GM18517 (cell line): ENCODE measurements at regions not wholly inside any gene's neighbourhood (a gene's known extent, or its start where the extent isn't known, plus 50 kb on each side); places are given as distances from the start of the nearest gene placed in this dataset.
"Not testable (repeated sequence)": the region's sequence is repeated elsewhere in the genome, so short reads cannot be mapped to it uniquely, and the experiment has no call there.

Experiments
- ATAC-seq: cut with Tn5 transposase; IDR thresholded peaks from one replicate; pipeline ENCODE4 v1.9.1; 2021; ENCODE audit warnings: mild to moderate bottlenecking, moderate library complexity; ENCODE audit not compliant: unreplicated experiment

DNA sequence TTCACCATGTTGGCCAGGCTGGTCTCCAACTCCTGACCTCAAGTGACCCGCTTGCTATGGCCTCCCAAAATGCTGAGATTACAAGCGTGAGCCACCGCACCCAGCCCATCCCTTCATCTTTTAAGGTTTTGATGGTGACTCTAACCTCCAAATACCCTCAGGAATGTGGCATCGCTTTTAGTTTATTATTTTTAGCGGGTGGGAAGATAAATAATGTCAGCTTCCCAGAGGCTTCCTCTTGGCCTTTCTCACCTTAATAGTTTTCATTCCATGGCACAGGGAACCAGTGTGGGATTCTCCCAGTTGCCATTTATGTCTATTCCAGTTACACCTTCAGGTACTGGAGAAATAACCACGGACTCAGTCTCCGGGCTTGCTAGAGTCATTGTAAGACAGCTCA lies 92.1 kb upstream of the LRRN2 start:
- no peak for ATAC-seq

GRCh38 chr1:204780630-204781029 lies 90.0 kb upstream of the NFASC start:
- ATAC-seq: no peak

- no peak for ATAC-seq
Observed at GRCh38 chr1:204782118-204782700, 88.5 kb upstream of the NFASC start.

GRCh38 chr1:204785023-204785422 lies 85.6 kb upstream of the NFASC start:
- ATAC-seq: not testable (repeated sequence)

GRCh38 chr1:204788470-204788869 lies 82.2 kb upstream of the NFASC start:
- no peak for ATAC-seq

DNA sequence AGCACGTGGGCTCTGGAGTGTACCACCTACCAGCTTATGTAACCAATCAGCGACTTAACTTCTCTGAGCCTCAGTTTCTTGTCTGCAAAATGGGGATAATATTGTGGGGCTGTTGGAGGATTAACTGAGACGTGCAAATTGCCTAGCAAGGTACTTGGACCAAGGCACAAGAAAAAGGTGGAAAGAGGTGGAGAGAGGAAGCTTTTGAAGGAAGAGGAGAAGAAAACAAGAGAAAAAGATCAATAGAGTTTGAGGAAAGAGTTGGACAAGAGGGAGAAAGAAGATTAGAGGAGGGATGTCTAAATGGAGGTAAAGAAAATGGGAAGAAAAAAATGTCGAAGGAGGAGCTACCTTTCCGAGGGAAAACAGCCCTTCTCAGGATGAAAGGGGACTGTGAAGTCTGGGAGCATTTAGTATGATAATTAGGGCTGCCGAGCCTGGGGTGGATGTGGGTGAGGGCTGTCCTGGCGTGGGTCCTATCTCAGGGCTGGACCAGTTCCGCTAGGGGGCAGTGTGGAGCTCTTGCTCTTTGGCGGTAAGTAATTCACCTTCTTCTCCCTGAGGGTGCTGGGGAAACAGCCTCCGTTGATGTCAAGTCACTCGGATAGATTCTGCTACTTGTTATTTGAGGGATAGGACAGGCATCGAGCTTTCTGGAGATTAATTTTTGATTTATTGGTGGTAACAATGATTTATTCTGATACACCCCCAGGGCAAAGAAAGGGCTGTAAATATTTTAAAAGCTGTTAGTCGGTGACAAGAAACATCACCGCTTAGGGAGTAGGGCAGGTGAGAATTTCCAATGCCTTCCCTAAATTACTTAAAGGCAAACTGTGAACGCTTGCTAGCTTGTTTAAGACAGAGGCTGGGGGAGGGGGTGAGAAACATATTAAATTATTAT lies 79.0 kb upstream of the NFASC start:
- no peak for ATAC-seq

DNA sequence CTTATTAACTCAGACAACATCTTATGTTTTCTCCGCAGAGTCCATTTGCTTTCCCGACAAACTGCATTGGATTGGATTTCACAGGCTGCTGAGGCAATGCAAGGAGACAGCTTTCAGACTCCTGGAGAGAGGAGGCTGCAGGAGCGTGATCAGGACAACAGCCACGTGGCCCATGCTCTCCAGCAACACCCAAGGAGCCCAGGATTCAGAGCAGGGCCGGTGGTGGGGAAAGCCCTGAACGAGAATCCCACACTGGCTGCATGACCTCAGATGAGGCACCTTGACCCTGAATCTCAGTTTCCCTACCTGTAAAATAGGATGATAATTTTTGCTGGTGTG lies 78.3 kb upstream of the NFASC start:
- no peak for ATAC-seq

DNA sequence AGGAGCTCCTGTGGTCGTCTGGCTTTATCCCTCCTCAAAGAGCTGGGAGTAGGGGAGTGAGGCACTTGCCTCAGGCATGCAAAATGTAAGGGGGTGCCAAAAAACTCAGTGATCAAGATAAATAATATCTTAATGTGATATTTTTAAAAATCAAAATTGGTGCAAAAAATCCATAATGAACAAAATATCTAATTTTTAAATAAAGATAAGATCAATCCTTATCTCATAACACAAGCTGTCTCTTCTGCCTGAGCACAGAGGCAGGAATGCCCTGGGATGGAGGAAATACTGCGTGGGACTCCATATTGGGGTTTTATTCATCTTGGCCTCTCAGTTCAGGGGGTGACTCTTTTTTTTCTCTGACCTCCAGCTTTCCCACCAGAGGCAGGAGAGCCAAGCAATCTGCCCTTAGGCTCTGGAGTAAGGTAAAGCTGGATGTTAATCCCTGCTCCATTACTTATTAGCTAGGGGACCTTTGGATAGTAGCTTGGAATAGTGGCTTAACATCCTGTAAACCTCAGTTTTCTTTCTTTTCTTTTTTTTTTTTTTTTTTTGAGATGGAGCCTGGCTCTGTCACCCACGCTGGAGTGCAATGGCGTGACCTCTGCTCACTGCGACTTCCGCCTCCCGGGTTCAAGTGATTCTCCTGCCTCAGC lies 77.3 kb upstream of the NFASC start:
- ATAC-seq: no peak

DNA sequence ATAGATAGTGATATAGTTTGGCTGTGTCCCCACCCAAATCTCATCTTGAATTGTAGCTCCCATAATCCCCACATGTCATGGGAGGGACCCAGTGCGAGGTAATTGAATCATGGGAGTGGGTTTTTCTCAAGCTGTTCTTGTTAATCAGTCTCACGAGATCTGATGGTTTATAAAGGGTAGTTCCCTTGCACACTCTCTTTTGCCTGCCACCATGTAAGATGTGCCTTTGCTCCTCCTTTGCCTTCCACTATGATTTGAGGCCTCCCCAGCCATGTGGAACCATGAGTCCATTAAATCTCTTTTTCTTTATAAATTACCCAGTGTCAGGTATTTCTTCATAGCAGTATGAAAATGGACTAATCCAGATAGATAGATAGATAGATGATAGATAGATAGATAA lies 73.8 kb upstream of the NFASC start:
- not testable (repeated sequence) for ATAC-seq

DNA sequence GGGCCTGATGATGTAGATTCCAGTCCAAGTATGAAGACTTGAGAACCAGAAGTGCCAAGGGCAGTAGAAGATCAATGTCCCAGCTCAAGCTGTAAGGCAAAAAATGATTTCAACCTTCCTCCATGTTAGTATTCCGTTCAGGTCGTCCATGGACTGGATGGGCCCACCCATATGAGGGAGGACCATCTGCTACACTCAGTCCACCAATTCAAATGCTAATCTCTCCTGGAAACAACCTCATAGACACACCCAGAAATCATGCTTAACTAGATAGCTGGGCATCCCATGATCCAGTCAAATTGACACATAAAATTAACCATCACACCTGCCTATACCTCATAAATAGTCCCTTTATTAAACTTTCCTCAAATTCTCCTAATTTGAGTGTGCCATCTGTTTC lies 73.3 kb upstream of the NFASC start:
- ATAC-seq: no peak

- ATAC-seq: no peak
Observed at GRCh38 chr1:204799630-204800029, 71.0 kb upstream of the NFASC start.

DNA sequence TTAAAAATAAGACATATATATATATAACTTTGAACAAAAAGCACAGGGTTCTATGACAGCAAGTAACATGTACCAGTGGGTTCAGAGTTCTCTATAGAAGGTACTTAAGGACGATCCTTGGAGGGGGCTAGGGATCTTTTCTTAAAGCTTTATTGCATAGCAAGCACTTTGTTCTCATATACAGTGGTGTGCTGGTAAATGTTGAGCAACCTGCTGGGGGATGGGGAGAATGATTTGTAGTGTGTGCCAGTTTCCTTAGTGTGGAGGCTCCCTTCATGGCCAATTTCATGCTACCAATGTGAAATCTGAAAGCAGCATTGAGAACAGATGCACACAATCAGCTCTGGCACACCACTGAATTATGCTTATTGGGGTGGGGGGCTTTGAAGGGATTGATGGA lies 69.5 kb upstream of the NFASC start:
- no peak for ATAC-seq

DNA sequence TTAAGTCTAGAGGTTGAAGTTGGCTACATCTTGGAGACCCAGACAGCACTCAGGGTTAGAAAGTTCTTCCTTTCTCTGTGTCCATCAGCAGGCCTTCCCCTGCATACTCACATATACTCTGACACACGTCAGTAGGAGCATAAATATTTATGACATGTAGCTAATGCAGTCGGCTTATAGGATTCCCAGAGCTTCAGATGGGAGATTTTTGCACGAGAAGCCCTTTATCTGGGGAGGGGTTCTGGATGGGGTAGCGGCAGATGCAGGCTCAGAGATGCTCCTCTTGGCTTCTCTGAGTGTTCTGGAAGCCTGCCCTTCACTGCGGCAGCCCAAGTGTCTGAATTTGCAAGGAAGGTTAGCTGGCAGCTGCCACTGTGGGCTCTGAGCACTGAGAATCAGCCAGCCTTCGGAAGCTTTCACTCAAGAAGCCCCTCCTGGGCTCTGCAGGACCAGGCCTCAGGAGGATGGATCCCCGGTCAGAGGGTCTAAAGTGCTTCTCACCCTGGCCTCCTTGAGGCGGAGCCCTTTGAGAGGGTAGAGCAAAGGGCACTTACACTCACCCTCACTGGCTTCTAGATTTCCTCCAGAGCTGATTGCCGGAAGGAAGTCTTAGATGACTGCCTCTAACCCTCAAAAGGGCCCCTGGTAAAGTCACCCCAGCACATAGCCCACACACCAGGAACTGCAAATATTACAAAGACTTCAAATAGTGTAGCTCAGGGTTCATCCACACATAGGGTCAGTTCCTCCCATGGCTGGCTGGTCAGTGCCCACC lies 68.1 kb upstream of the NFASC start:
- no peak for ATAC-seq

DNA sequence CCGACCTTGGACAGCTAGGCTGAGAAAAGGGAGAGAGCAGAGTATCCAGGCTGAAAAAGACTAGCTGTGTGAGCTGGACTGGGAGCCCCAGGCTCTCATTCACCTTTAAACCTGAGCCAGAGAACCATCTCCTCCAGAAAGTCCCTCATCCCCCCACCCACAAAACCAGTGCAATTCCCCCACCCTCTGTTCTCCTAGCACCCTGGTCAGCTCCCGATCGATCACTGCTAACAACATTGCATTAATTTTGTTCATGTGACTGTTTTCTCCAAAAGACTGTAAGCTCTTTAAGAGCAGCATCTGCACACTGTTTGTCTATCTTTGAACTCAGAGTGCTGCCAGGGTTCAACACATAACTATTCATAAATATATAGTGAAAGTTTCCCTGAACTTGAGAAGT lies 67.1 kb upstream of the NFASC start:
- ATAC-seq: no peak

GRCh38 chr1:204806943-204807687 lies 63.5 kb upstream of the NFASC start:
- peak; percentile 76 for ATAC-seq

DNA sequence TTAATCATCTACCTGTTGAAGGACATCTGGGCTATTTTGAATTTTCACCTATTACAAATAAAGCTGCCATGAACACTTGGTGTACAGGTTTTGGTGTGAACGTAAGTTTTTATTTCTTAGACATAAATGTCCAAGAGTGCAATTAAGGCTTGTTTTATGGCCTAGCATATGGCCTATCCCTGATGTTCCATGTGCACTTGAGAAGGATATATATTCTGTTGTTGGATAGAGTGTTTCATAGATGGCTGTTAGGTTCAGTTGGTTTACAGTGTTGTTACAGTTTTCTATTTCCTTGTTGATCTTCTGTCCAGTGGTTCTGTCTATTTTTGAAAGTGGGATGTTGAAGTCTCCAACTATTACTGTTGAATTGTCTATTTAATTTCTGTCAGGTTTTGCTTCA lies 61.2 kb upstream of the NFASC start:
- no peak for ATAC-seq

DNA sequence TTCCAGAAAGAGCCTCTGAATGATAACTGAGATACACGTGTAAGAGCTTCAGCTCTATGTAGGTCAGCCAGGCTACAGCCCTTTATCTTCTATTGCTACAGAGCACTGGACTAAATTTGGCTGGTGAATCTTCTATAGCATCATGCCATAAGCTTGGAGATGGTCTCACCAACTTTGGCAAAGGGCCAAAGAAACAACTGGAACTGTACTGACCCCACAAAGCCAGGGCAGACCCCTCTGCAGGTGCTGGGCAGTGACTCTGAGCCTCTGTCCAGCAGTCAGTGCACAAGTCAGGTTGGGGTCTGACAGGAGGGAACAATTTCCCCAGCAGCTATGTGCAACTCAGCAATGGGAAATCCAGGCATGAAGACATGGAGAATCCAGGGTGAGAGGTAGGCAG lies 57.8 kb upstream of the NFASC start:
- no peak for ATAC-seq

DNA sequence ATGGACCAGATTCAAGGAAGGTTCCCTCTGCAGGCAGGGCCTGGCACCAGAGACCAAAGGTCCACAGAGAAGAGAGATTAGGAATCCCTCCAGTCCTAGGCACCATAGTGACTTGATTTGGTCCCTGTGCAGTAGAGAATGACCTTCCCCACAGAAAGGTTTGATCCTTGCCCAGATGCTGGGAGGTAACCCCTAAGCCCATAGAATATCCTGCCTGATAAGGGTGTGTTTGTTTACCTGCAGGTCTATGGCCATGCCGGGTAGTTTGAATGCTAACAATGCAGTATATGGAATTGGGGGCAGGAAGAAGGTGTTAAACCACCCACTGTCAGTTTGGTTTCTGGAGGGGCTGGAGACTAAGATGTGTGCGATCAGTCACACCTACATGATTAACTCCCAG lies 57.1 kb upstream of the NFASC start:
- no peak for ATAC-seq

GRCh38 chr1:204814166-204814884 lies 56.3 kb upstream of the NFASC start:
- no peak for ATAC-seq

GRCh38 chr1:204817341-204817740 lies 53.3 kb upstream of the NFASC start:
- no peak for ATAC-seq
